HG02885 (cell line): ENCODE measurements at regions not wholly inside any gene's neighbourhood (a gene's known extent, or its start where the extent isn't known, plus 50 kb on each side); places are given as distances from the start of the nearest gene placed in this dataset.

Experiments
- ATAC-seq: cut with Tn5 transposase; IDR thresholded peaks from one replicate; pipeline ENCODE4 v1.9.1; 2021; ENCODE audit warnings: mild to moderate bottlenecking; ENCODE audit not compliant: unreplicated experiment, poor library complexity

GRCh38 chr6:147849401-147850330, 341.2 kb downstream of the SAMD5 start:
- ATAC-seq: no peak

- ATAC-seq: no peak
Measured at GRCh38 chr6:147852772-147853171, 344.3 kb downstream of the SAMD5 start.

DNA sequence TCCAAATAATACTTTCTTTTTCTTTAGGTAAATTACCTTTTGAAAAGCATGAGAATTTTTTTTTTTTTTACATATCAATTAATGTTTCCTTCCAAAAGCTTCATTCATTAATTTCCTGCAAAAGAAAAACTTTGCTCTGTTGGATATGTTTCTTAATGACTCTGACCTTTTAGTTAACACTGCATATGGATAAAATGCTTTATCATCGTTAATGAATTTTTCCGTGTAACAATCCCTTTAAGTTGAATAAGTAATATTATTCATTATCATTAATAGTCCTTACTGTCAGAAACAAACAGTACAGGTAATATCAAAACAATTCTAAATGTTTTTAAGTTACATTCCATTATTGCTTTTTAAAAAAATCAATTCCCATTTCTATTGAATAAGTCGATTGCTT, 345.1 kb downstream of the SAMD5 start:
- ATAC-seq: no peak

GRCh38 chr6:147855803-147856482, 347.5 kb downstream of the SAMD5 start:
- ATAC-seq: no peak

GRCh38 chr6:147856687-147857086, 348.2 kb downstream of the SAMD5 start:
- no peak for ATAC-seq

GRCh38 chr6:147858421-147858820, 349.9 kb downstream of the SAMD5 start:
- ATAC-seq: no peak

DNA sequence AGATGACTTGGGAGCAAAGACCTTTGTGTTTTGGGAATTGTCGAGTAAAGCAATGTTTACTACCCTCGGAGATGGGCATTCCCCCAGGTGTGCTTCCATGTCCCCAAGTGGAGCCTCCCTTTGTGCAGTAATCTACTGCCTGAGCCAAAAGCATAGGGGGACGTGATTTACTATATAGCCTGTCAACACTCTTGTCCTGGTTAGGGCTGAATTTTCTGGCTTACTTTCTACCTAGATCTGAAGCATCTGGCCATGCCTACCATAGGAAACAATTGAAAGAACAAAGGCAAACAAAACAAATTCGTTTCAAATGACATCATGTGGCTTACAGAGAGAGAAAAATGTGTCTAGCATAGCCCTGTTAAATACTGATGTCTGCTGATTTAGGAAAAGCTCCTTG, 350.6 kb downstream of the SAMD5 start:
- no peak for ATAC-seq

DNA sequence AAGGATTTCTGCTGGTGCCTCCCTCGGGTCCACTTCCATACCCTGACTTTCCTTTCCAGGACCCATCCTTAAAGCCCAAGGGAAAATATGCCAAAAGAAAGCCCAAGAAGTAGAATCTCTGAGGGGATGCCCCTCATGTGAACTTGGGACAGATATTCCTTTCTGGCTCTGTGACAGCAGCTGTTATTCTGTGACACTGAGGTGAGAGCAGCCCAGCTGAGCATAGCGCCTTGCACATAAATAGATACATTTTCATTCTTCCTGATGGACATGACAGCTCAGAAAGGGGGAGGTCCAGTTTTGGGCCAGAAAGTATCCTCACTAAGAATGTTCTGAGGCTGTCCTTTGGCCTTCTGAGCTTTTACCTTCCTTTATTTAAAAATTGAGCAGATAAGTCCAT, 353.2 kb downstream of the SAMD5 start:
- no peak for ATAC-seq

- no peak for ATAC-seq
Measured at GRCh38 chr6:147867433-147868226, 359.1 kb downstream of the SAMD5 start.

- ATAC-seq: no peak
Measured at GRCh38 chr6:147868427-147869190, 360.1 kb downstream of the SAMD5 start.

DNA sequence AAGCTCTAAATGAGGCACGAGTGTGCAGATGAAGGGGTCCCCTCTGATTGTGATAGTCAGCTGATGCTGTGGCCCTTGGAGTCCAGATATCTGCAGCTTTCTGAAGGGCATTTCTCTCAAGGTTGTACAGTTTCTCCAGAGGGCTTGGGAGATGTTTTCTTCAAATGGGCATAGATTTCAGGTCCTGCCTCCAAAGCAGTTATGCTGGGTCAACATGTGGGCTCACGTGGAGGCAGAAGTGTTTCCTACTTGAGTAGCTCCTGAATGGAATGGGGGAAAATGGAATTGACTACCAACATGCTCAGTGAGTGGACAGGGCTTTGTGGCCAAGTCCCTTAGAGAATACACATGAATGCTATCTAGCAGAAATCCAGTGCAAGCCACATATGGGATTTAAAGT, 360.7 kb downstream of the SAMD5 start:
- no peak for ATAC-seq

GRCh38 chr6:147869869-147870268, 361.4 kb downstream of the SAMD5 start:
- ATAC-seq: no peak

- ATAC-seq: no peak
Measured at GRCh38 chr6:147870506-147871110, 362.1 kb downstream of the SAMD5 start.

DNA sequence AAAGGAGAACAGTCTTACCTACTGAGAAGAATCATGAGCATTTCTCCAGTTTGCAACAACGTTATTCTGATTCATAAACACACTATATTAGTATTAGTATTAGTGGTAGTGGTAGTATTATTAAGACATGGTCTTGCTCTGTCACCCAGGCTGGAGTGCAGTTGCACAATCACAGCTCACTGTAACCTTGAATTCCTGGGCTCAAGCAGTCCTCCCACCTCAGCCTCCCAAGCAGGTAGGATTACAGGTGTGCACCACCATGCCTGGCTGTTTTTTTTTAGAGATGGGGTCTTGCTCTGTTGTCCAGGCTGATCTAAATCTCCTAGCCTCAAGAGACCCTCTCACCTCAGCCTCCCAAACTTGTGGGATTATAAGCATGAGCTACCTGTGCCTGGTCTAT, 363.5 kb downstream of the SAMD5 start:
- no peak for ATAC-seq

DNA sequence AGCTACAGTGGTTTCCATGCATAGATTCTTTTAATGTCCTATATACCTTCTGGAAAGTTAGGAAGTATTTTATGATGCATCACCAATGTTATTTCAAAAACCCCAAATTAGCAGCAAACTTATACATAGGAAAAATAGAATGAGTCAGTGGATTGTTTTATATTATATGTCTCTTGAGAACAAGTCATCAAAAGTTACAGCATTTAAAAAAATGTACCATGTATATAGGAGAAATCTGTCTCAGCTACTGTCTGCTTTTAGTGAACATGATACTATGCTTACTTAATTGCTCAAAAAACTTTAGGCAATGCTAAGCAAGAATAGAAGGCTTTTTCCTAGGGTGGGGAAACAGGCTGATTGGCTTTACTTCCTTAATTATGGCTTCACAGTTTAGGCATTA, 365.3 kb downstream of the SAMD5 start:
- no peak for ATAC-seq

GRCh38 chr6:147874322-147874721, 365.8 kb downstream of the SAMD5 start:
- ATAC-seq: no peak

GRCh38 chr6:147879031-147879580, 370.6 kb downstream of the SAMD5 start:
- ATAC-seq: no peak

DNA sequence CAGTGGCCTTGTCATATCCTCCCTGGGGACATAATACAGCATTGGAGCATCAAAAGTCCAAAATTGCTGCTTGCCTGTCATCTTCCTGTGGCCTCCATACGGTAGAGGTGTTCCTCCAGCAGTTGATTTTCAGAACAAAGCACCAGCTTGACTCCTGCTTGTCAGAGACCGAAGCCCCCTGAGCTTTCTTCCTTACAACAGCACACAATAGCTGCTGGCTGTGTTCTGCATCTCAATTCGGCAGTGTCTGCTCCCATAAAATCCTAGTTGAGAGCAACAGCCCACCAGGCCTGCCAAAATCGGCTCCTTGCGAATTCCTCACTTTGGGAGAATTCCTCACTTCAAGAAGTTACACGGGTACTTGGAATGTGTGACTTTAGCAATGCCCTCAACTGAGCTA, 372.9 kb downstream of the SAMD5 start:
- ATAC-seq: no peak

GRCh38 chr6:147888374-147888773, 379.9 kb downstream of the SAMD5 start:
- no peak for ATAC-seq
